Fibroblast of skin of right biceps (primary cell): ENCODE measurements at regions not wholly inside any gene's neighbourhood (a gene's known extent, or its start where the extent isn't known, plus 50 kb on each side); places are given as distances from the start of the nearest gene placed in this dataset.

ENCODE experiments used
- DNase-seq: peaks from one replicate; pipeline ENCODE4 v3.0.0-alpha.2; 2013

- no peak for DNase-seq
Observed at GRCh38 chr2:575030-575726, 102.0 kb downstream of the TMEM18 start.

GRCh38 chr2:573805-574392 lies 103.3 kb downstream of the TMEM18 start:
- no peak for DNase-seq

GRCh38 chr2:573025-573424 lies 104.2 kb downstream of the TMEM18 start:
- no peak for DNase-seq

- no peak for DNase-seq
Observed at GRCh38 chr2:569681-570080, 107.5 kb downstream of the TMEM18 start.

GRCh38 chr2:568639-569235 lies 108.5 kb downstream of the TMEM18 start:
- no peak for DNase-seq

GRCh38 chr2:567865-568638 lies 109.2 kb downstream of the TMEM18 start:
- peak; percentile 68 for DNase-seq

GRCh38 chr2:567496-567864 lies 109.7 kb downstream of the TMEM18 start:
- DNase-seq, result no peak

- DNase-seq, result no peak
Observed at GRCh38 chr2:566379-567313, 110.6 kb downstream of the TMEM18 start.

GRCh38 chr2:564471-565181 lies 112.6 kb downstream of the TMEM18 start:
- no peak for DNase-seq

GRCh38 chr2:563512-563911 lies 113.7 kb downstream of the TMEM18 start:
- no peak for DNase-seq

GRCh38 chr2:562391-563364 lies 114.5 kb downstream of the TMEM18 start:
- no peak for DNase-seq

- no peak for DNase-seq
Observed at GRCh38 chr2:558879-559278, 118.3 kb downstream of the TMEM18 start.

- no peak for DNase-seq
Observed at GRCh38 chr2:558302-558642, 118.9 kb downstream of the TMEM18 start.

GRCh38 chr2:557635-558301 lies 119.4 kb downstream of the TMEM18 start:
- DNase-seq, result no peak

- DNase-seq, result no peak
Observed at GRCh38 chr2:556485-556884, 120.7 kb downstream of the TMEM18 start.

- DNase-seq, result no peak
Observed at GRCh38 chr2:555164-555922, 121.9 kb downstream of the TMEM18 start.

GRCh38 chr2:554444-554843 lies 122.8 kb downstream of the TMEM18 start:
- no peak for DNase-seq

- no peak for DNase-seq
Observed at GRCh38 chr2:552906-553305, 124.3 kb downstream of the TMEM18 start.

- DNase-seq, result no peak
Observed at GRCh38 chr2:551621-552020, 125.6 kb downstream of the TMEM18 start.
